ENCODE measurements at regions not wholly inside any gene's neighbourhood (a gene's known extent, or its start where the extent isn't known, plus 50 kb on each side); places are given as distances from the start of the nearest gene placed in this dataset.
A peak's percentile ranks its signal among the peaks of the same experiment; 100 is the strongest.
"Not testable (repeated sequence)": the region's sequence is repeated elsewhere in the genome, so short reads cannot be mapped to it uniquely, and the experiment has no call there.

DNA sequence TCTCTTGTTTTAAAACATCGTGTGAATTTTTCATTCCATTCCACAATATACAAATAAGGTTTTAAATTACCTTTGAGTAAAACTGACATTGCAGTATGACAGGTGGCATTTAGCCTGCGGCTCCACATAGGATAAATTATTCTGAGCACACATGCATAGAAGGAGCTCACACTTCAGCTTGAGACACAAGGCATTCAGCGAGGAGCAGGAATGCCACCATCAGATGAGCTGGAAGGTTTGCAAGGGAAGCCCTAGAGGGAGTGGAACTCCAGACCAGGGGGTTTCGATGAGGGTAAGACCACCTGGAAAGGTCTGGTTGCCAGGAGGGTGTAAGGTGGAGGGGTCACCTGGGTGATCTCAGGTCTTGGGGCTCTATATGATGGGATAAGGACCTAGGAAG is 259.0 kb upstream of the ADRA1B start:
- no peak for DNase-seq

GRCh38 chr5:159657771-159658170 is 258.5 kb upstream of the ADRA1B start:
- DNase-seq = no peak

- DNase-seq = no peak
Measured at GRCh38 chr5:159658266-159658925, 257.9 kb upstream of the ADRA1B start.

DNA sequence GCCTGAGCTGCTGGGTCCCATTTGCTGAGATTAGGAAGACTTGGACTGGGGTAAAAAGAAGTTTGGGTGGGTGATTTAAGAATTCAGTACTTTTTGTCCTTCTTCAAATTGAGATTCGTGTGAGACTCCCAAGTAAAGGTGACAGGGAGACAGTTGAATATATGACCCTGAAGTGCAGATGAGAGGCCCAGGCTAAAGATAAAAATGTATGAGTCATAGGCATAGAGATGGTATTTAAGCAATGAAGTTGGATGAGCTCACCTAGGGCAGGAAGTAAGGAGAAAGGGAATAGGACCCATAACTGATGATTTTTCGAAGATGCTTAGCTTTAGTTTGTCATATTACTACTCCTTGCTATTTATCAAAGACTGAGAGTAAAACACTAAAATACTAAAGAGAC is 255.9 kb upstream of the ADRA1B start:
- peak; percentile 45 for DNase-seq

DNA sequence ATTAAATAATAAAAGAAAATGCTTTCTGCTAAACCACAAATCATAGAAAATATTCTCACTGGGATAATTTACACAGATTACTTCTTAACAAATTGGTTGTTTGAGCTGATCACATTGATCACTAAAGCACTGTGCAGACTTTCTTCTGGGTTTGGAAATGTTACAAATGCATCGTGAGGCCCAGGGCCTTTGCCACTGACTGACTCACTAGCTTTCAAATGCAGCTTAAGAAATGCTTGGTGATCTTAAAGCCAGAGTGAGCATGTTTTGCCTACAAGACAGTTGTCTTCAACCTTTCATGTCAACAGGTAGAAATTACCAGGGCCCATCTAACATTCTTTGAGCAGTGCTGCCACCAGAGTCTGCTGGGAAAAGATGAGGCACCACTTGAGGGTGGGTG is 252.3 kb upstream of the ADRA1B start:
- no peak for DNase-seq

GRCh38 chr5:159667286-159667685 is 249.0 kb upstream of the ADRA1B start:
- no peak for DNase-seq

DNA sequence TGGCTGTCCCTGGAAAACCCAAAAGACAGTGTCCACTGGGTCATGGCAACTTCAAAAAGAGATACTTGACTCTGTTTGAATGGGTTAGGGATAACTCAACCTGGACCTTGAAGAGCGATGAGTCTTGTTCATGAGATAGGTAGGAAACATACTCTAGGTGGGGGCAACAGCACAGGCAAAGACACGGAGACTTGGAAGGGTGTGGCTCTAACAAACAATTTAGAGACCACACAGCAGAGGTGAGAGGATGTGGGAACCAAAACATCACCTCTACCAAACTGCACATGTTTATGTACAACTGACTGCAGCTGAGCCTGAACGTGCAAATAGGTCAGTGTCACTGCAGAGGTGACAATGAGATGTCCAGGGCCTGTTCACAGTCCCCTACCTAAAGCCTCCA is 247.7 kb upstream of the ADRA1B start:
- DNase-seq = no peak

DNA sequence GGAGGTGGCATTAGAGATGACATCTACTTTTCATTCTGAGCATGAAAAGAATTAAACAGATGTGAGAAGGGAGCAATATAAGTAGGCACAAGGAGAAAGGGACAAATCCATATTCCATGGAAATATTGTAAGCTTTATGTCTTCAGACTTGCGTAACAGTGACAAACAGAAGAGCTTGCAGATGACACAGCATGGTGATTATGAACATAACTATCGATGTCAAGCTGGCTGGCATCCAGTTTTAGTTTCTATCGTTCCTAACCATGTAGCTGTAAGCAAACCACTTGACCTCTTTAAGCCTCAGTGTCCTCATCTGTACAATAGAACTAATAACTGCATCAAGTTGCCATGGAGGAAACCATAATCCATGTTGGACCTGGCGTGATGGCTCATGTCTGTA is 246.7 kb upstream of the ADRA1B start:
- DNase-seq = peak; percentile 17

DNA sequence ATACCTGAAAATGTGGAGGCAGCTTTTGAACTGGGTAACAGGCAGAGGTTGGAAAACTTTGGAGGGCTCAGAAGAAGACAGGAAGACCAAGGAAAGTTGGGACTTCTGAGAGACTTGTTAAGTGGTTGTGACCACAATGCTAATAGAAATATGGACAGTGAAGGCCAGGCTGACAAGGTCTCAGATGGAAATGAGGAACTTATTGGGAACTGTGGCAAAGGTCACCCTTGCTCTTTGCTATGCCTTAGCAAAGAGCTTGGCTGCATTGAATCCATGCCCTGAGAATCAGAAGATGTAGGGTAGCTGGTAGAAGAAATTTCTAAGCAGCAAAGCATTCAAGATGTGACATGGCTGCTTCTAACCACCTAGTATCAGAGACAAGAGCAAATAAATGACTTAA is 244.4 kb upstream of the ADRA1B start:
- peak; percentile 38 for DNase-seq

DNA sequence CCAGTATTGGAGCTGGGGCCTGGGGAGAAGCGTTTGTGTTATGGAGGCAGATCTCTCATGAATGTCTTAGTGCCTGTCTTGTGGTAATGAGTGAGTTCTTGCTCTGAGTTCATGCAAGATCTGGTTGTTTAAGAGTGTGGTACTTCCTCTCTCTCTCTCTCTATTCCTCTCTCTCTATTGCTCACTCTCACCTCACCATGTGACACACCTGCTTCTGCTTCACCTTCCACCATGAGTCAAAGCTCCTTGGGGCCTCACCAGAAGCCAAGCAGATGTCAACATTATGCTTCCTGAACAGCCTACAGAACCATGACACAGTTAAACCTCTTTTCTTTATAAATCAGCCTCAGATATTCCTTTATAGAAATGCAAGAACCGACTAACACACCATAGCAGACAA is 242.7 kb upstream of the ADRA1B start:
- no peak for DNase-seq

GRCh38 chr5:159678657-159679392 is 237.5 kb upstream of the ADRA1B start:
- no peak for DNase-seq

DNA sequence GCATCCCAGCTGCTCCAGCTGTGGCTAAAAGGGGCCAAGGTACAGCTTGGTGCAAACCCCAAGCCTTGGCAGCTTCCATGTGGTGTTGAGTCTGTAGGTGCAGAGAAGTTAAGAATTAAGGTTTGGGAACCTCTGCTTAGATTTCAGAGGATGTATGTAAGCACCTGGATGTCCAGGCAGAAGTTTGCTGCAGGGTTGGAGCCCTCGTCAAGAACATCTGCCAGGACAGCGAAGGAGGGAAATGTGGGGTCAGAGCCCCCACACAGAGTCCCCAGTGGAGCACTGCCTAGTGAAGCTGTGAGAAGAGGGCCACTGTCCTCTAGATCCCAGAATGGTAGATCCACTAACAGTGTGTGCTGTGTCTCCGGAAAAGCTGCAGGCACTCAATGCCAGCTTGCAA is 236.2 kb upstream of the ADRA1B start:
- no peak for DNase-seq

DNA sequence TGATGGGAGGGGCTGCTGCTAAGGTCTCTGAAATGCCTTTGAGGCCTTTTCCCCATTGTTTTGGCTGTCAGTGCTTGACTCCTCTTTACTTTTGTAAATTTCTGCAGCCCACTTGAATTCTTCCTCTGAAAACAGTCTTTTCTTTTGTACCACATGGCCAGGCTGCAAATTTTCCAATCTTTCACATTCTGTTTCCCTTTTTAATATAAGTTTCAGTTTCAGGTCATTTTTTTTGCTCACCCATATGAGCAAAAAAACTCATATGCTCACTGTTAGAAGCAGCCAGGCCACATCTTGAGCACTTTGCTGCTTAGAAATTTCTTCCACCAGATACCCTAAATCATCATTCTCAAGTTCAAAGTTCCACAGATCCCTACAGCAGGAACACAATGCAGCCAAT is 234.6 kb upstream of the ADRA1B start:
- no peak for DNase-seq

DNA sequence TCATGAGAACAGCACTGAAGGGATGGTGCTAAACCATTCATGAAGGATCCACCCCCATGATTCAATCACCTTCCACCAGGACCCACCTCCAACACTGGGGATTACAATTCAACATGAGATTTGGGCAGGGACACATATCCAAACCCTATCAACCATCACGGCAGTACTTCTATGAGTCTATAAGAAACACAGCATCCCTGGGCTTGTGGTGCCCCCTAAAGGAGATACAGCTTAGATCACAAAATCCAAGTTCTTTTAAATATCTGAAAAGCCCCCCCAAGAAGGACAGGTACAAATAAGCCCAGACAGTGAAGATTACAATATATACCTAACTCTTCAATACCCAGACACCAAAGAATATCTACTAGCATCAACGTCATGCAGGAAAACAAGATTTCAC is 233.7 kb upstream of the ADRA1B start:
- DNase-seq = peak; percentile 36

GRCh38 chr5:159687892-159688291 is 228.4 kb upstream of the ADRA1B start:
- DNase-seq = not testable (repeated sequence)

DNA sequence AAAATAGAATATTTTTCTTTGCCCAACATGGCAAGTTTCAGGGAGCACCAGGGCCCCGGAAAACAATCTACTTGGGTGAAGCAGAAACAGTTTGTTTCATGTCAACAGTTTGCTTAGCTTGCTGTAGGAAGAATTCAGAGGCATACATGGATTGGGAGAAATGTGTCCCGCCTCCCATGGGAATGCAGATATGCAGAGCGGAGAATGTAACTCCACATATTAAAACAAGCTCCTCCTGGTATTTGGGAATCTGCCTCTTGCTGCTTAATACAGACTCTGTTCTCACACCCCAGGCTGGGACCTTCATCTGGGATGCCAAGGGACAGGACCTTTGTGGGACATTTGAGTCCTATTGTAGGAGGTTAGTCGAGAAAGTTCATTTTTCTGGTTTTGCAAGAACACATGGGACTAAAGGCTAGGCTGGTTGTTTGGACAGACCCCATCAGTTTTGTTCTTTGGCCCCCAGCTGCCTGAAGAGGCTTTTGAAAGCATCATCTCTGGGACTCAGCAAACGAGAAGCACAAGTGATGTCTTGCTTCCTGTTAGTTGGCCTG is 220.5 kb upstream of the ADRA1B start:
- DNase-seq = no peak

GRCh38 chr5:159697530-159697929 is 218.8 kb upstream of the ADRA1B start:
- no peak for DNase-seq

GRCh38 chr5:159698322-159698721 is 218.0 kb upstream of the ADRA1B start:
- no peak for DNase-seq

DNA sequence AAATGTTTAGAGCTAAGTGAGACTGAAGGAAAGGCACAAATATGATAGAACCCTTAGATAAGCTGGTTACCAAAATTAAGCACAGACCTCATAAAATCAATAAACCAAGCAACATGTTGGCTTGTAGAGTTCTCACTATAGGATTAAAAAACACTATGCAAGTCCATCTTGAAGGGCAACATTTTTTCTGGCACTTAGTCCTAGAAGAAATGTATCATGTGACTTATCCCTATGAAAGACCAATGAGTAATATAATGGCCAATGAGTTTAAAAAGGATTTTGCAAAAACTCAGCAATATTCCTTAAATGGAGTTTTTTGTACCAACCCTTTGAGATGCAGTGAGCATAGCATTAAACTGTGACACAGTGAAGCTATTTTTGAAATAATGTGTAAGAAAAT is 216.3 kb upstream of the ADRA1B start:
- no peak for DNase-seq

DNA sequence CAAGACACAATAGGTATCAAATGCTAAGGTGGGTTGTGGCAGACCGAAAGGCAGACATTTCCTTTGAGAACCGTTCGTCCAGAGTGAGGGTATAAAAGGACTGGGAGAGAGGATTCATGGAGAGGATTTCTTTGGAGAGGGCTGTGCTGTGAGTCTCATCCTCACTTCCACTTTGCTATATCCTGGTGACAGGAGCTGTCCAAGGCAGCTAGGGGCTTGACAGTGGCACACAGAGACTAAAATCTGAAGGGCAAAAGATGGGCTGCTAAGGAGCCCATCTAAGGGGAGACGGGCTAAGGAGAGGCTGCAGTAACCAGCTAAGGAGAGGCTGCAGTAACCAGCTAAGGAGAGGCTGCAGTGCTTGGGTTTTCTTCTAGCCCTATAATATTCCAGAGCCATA is 214.0 kb upstream of the ADRA1B start:
- DNase-seq = no peak

- no peak for DNase-seq
Measured at GRCh38 chr5:159702826-159703225, 213.5 kb upstream of the ADRA1B start.

DNA sequence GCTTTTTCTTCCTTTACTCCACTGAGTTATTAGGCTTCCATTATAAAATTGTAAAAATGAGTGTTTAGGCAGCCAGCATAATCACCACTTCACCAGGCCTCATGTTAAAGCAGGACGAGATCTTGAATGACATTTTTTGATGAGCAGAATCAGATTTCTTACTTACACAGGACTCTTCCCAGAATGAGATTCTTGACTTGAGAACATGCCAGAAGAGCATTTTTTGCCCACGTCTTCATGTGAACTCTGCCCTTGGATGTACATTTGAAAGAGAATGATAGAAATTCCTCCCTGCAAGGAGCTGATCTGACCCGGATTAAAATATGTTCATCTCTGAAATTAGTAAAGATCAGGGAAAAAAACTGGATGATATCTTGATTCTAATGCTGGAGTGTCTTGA is 212.1 kb upstream of the ADRA1B start:
- no peak for DNase-seq

GRCh38 chr5:159705948-159706347 is 210.3 kb upstream of the ADRA1B start:
- peak; percentile 68 for DNase-seq

GRCh38 chr5:159708090-159708489 is 208.2 kb upstream of the ADRA1B start:
- no peak for DNase-seq

GRCh38 chr5:159712672-159713071 is 203.6 kb upstream of the ADRA1B start:
- no peak for DNase-seq
